HG03139 (cell line): ENCODE measurements at regions not wholly inside any gene's neighbourhood (a gene's known extent, or its start where the extent isn't known, plus 50 kb on each side); places are given as distances from the start of the nearest gene placed in this dataset.
"Not testable (repeated sequence)": the region's sequence is repeated elsewhere in the genome, so short reads cannot be mapped to it uniquely, and the experiment has no call there.

Experiments
- ATAC-seq: cut with Tn5 transposase; IDR thresholded peaks from one replicate; pipeline ENCODE4 v1.9.1; 2021; ENCODE audit not compliant: unreplicated experiment

DNA sequence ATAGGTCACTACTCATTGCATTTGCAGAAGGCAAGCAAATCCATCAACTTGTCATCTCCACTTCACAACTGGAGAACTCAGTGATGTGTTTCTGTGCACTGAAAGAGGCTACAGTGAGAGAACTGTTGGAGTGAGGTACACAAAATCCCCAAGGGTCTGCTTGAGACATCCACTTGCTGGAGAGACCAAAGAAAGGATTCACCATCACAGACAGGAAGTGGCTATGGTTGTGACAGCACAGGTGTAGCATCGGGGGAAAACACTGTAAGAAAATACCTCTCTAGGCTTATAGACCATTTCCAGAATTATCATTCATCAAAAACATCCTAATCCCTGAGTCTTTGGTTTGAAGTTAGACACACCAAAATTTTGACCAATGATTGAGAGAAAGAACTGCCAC, 201.3 kb upstream of the OR4E1 start:
- ATAC-seq, result no peak

DNA sequence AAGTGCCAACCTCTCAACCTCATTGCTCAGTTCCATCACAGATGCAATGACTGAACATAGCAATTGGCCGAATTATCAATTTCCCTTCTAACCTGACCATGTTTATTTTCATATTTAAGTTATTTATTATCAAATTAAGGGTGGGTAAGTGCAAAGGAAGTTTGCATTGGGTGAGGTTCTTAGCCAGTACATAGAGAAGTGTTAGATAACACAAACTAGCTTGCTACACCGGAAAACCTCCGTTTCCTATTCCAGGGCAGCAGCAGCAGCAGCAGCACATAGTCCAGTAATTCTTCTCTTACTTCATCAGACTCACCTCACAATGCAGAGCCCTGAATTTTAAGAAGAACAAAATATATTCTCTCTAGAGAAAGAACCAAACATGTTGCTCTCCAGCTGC, 200.5 kb upstream of the OR4E1 start:
- ATAC-seq, result no peak

DNA sequence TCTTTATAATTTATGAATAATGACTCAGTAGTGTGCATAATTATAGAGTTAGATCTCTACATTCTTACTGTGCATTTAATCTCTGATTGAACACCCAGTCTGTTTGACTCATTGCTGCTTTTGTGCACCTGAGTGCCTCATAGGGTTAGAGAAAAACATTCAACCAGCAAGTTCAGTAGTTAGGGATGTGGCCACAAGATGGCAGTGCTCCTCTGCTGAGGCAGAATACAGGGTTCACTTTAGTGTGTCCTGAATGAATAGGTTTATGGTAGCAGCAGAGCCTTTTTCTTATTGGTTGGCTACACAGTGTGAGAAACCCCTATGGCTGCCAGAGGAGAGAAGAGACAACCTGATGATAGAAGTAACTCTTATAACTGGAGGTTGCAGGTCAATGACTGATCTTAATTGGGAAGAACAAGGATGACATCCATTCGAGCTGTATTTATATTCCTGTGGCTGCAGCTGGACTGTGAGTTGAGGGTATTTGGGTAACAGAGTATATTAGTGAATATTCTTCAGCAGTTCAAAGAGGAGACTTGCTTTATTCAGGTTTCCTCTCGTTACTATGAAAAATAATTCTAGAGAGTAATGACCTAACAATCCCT, 194.9 kb upstream of the OR4E1 start:
- peak; percentile 68 for ATAC-seq

DNA sequence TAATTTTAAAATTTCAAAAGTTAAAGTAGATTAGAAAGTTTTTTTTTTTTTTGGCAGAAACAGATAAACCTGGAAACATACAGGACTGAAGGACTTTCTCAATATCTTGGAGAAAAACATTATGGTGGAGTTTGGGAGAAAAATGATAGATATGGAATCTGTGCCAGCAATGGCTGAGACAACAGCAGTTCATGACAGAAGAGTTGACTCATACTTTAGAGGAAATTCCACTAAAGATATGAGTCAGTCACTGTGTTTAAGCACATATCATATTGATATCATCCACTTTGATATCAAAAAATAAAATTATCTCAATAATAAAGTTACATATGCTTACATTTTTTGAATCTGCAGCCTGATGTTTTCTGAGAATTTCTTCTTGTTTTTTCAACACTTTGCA, 193.9 kb upstream of the OR4E1 start:
- ATAC-seq, result no peak

DNA sequence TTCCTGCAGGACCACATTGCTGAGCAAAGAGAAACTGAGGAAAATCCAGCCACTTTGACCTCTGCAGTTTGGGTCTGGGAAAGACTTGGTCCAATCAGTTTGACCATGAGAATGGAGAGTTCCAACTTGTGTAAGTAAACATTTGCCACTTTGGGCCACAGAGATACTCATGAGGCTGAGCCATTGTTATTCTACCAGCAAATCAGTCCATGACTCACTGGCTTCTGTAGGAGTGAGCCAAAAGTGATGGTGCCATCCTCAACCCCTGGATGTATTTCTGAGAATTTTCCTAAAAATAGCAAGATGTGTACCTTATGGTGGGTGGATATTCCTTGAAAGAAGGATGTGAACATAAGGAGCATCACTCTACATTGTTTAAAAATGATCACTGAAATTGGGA, 192.9 kb upstream of the OR4E1 start:
- ATAC-seq, result no peak

DNA sequence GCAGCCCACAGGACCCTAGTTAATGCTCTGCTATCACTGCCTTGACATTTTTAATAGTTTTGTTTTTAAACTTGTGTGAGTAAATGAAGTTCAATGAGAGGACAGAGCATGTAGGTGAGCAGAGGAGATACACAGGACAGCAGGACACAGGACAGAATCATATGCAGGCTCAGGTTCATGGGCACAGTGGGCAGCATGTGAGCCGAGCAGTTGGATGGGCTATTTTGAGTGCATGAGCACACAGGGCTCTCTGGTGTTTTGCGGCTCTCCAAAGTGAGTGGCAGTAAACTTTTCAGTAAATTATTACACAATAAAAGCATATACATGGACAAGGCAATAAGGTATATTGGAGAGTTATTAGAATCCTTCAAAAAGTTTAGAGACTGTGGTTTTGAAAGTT, 189.7 kb upstream of the OR4E1 start:
- no peak for ATAC-seq

DNA sequence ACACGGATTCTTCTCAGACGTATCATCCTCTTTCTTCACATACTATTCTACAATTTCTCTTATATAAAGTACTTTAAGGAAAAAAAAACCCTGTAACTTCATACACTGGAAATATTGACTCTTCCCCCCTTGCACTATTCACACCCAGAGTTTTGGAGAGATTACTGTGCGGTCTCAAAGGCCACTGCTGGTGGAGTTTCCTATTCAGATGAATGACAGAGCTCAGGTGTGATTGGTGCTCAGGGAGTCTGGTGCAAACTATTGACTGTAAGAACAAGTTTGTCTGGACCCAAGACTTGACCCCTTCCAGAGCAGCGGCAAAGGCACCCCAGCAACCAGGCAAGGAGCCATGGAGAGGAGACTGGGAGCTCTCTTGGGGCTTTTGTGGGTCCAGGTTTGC, 187.5 kb upstream of the OR4E1 start:
- ATAC-seq, result no peak

DNA sequence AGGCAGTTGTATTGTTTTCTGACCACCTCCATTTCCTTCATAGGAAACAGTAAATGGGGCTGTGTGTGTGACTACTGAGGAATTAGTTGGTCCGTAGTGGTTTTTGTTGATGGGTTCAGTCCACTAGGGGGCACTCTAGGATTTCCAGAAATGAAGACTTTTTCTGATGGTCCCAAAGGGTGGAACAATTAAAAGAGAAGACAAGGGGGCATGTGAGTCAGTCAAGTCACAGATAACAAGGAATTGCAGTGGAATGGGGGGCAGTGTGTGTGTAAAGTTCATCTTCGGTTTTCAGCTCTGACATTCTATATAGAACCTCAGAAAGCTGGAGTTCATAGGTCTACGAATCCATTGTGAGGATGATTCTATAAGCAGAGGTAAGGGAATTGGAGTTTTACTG, 186.6 kb upstream of the OR4E1 start:
- ATAC-seq, result no peak

DNA sequence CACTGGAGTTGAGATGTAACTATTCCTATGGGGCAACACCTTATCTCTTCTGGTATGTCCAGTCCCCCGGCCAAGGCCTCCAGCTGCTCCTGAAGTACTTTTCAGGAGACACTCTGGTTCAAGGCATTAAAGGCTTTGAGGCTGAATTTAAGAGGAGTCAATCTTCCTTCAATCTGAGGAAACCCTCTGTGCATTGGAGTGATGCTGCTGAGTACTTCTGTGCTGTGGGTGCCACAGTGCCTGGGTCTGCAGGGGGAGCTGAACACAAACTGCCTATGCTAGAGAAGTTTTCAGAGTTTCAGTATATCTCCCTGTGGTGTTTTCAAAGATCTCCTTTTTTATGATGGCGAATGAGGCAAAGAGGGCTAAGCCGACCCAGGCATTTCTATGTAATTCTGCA, 179.2 kb upstream of the OR4E1 start:
- no peak for ATAC-seq

DNA sequence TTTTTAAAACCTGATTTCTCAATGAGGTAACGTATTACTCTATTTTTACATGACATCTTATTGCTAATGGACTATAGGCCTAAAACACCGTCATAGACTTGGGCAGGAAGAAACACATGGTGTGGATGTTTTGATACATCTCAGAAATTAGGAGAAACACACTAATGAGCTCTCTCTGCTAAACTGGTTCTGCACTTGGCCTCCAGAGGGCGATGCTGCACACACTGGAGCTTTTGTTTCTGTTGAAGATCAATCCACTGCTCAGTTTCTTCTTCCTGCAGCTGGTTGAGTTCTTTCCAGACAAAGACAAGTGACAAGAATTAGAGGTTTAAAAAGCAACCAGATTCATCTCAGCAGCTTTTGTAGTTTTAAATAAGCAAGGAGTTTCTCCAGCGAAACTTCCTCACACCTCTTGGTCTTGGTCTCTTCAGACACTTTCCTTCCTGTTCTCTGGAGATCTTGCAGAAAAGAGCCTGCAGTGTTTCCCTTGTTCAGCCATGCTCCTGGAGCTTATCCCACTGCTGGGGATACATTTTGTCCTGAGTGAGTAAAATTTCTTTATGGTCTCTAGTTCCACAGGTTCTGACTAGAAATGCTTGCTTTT, 178.5 kb upstream of the OR4E1 start:
- ATAC-seq, result no peak

DNA sequence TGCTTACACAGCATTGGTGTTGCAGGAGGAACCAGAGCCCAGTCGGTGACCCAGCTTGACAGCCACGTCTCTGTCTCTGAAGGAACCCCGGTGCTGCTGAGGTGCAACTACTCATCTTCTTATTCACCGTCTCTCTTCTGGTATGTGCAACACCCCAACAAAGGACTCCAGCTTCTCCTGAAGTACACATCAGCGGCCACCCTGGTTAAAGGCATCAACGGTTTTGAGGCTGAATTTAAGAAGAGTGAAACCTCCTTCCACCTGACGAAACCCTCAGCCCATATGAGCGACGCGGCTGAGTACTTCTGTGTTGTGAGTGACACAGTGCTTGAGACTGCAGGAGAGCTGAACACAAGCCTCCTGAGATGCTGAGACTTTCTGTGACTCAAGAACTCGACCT, 173.3 kb upstream of the OR4E1 start:
- ATAC-seq, result not testable (repeated sequence)

DNA sequence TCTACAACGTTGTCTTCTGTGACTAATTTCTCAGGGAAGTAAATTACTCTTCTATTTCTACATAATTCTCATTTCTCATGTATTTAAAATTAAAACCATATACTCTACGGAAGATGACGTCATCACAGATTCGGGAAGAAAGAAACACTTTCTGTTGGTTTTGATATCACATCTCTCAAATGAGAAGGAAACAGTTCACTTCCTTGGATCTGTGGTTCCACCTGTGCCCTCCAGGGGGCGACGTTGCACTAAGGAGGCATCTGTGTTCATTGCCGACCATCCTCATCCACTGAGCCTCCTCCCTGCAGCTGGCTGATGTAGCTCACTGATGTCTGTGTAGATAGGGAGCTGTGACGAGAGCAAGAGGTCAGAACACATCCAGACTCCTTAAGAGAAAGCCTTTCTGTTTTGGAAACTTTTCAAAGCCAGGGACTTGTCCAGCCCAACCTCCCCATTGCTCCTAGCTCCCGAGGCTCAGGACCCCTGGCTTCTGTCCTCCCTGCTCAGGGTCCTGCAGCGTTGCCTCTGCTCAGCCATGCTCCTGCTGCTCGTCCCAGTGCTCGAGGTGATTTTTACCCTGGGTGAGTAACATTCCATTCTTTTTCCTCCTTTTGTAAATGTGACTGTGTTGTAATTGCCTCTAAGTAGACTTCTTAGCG, 172.7 kb upstream of the OR4E1 start:
- ATAC-seq, result no peak

DNA sequence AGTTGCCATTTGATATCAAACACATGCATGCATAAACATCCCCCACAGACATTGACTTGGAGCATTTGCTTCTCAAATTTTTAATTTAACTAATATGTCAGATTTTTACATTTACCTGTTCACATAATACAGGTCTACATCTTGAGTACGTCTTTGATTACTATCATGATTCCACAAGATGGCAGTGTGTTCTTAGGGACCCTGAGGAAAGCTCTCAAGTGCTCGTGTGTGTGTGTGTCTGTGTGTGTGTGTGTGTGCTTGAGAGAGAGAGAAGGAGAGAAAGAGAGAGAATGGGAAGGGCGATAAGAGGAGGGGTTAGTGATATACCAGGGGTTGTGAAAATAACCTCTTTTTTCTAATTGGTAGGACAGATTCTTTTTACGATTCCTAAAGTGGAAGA, 167.1 kb upstream of the OR4E1 start:
- no peak for ATAC-seq

DNA sequence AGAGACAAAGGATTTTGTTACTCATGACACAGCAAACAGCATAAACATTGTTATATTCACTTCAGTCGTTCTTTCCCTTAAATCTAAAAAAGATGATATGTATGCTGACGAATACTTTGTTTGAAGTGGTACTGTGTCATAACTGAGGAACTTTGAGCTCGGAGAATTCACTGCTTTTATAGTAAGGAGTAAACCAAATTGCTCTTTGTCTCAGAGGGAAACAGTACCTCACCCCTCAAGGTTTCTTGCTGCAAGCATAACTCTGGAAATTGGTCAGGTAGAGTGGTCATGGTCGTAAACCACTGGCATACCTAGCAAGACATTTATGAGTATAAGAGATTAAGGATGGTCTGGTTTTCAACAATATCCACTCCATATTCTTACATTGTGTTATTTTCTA, 160.2 kb upstream of the OR4E1 start:
- no peak for ATAC-seq

DNA sequence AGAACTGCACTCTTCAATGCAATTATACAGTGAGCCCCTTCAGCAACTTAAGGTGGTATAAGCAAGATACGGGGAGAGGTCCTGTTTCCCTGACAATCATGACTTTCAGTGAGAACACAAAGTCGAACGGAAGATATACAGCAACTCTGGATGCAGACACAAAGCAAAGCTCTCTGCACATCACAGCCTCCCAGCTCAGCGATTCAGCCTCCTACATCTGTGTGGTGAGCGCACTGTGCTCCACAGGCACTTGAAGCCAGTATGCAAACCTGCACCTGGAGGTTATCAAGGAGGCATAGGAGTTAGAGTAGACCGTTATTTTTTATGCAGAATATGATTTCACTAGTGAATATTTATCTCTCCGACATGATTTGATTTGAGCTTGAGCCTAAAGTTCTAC, 152.2 kb upstream of the OR4E1 start:
- ATAC-seq, result no peak

DNA sequence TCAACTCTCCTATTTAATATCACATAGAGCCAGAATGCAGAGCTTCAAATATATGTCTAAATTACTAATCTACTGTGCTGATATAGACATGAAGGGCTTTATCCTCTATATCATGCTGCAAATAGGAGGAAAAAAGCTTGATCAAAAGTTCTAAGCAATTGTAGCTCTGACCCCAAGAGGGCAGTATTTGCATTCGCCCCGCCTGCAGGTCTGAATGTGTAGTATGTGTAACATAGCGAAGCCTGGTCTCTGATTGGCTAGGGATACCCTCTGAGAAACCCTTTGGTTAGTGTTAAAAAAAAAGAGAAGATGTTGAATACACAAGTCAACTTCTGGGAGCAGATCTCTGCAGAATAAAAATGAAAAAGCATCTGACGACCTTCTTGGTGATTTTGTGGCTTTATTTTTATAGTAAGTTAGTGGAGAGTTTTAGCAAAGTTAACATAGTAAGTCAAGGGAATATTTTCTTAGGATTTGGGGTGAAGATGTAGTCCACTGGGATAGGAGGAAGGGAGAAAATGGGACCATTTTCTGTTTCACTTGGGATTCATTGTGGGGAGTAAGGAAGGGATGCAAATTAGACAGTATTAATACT, 151.6 kb upstream of the OR4E1 start:
- ATAC-seq, result no peak

DNA sequence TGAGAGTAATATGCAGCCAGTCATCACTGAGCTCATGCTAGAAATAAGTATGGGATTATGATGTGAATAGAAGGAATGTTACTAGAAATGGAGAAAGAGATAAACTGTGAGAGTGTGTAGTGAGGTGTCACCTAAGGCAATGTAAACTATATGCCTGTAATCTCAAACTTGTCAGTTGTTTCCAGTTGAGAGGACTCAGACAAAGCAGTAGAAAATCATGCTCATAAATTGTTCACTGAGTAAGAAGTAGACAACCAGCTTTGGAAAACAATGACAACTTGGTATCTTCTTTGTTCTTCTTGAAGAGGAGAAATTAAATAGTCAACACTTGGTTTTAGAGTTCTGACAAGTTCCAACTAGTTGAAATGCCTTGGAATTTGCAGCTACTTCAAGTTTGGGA, 148.5 kb upstream of the OR4E1 start:
- no peak for ATAC-seq

DNA sequence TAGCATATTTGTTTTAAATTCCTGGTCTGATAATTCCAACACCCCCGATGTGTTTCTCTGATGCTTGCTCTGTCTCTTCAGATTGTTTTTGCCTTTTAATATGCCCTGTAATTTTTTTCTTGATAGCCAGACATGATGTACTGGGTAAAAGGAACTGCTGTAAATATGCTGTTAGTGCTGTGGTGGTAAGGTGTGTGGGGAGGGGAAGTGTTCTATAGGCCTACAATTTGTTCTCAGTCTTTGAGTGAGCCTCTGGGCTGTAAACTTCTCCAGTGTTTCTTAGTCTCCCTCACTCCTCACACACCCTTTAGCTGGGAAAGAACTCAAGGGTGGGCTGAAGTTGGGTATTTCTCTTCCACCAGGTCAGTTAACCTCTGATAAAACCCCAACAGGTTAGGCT, 147.0 kb upstream of the OR4E1 start:
- no peak for ATAC-seq

DNA sequence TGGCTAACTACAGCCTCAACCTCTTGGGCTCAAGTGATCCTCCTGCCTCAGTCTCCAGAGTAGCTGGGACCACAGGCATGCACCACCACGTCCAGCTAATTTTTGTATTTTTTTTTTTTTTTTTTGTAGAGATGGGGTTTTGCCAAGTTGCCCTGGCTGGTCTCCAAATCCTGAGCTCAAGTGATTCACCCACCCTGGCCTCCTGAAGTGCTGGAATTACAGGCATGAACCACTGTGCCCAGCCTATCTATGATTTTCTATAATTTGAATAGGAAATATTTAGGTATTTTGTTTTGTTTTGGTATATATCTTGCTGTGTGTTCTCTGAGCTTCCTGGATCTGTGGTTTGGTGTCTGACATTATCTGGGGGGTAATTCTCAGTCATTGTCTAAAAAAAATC, 146.3 kb upstream of the OR4E1 start:
- ATAC-seq, result not testable (repeated sequence)

DNA sequence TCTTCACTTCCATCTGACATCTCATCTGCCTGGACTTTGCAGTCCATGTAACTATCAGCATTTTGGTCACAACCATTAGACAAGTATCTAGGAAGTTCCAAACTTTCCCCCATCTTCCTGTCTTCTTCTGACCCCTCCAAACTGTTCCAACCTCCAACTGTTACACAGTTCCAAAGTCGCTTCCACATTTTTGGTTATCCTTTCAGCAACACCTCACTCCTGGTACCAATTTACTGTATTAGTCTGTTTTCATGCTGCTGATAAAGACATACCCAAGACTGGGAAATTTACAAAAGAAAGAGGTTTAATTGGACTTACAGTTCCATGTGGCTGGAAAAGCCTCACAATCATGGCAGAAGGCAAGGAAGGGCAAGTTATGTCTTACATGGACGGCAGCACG, 143.4 kb upstream of the OR4E1 start:
- not testable (repeated sequence) for ATAC-seq

DNA sequence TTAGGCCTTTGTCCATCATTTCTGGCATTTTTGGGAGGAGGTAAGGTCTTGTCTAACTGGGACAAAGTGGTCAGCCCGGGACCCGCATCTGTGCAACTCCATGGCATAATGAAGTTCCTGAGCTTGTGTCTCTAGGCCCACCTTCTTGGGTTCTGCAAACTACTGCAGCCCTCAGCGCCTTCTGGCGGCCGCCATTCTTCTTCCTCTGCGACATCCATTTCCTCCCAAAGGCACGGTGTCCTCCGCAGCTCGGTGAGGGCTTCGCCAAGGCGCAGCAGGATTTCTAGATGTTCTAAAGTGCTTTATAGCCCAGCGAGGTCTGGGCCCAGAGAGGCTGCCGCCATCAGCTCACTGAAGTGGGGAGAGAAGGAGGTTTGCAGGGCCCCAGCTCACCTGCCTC, 134.4 kb upstream of the OR4E1 start:
- no peak for ATAC-seq

DNA sequence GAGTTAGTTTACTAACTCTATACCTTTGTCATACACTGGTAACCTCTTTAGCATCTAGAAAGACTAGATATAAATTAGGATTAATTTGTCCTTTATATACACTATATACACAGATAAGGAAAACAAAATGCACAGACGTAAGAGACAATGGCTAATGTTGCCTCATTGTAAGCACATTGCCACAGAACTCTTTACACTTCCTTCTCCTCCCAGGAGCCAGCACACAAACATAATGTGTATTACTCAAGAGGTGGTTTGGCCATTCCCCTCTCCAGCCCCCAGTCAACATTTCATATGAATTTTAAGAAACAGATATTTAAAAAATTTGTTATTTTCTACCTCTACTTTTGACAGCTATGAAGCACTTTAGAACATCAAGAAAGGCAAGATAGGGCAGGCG, 131.4 kb upstream of the OR4E1 start:
- no peak for ATAC-seq
